GM19468 (cell line): ENCODE measurements at regions not wholly inside any gene's neighbourhood (a gene's known extent, or its start where the extent isn't known, plus 50 kb on each side); places are given as distances from the start of the nearest gene placed in this dataset.
A peak's percentile ranks its signal among the peaks of the same experiment; 100 is the strongest.

Experiments used
- ATAC-seq: cut with Tn5 transposase; IDR thresholded peaks from one replicate; pipeline ENCODE4 v1.9.1; 2021; ENCODE audit warnings: mild to moderate bottlenecking, moderate library complexity, moderate number of reproducible peaks; ENCODE audit not compliant: unreplicated experiment; ENCODE audit errors: extremely low read depth

GRCh38 chr3:107055181-107055942 is 321.9 kb upstream of the CCDC54 start:
- no peak for ATAC-seq

DNA sequence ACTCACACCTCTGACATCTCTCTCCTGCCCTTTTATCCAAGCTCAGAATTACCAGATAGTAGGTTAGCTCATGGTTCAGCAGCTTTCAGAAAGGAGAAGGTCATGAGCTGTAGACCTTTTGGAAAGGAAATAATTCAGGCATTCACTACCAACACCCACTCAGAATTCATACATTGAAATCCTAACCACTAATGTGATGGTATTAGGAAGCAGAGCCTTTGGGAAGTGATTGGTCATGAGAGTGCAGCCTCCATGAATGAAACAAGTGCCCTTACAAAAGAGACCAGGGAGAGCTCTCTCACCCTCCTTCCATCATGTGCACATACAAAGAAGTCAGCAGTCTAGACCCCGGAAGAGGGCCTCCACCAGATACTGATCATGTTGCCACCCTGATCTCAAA is 315.8 kb upstream of the CCDC54 start:
- no peak for ATAC-seq

DNA sequence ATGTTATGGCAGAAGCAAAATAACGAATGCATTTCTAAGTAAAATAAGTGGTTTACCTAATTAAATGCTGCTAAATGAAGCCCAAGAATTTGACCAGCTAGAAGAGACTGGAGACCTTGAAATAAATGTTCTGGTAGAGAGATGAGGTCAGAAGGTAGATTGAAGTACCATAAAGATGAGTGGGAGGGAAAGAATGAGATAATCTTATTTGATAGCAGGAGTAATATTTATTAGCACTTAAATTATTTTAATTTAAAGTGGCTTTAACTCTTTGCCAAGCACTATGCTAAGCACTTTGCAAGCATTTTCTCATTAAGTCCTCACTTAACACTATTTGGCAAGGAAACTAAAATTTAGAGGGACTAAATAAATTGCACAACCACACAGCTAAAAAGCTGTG is 314.9 kb upstream of the CCDC54 start:
- ATAC-seq, result no peak

- ATAC-seq, result no peak
Measured at GRCh38 chr3:107062787-107063186, 314.5 kb upstream of the CCDC54 start.

- ATAC-seq, result no peak
Measured at GRCh38 chr3:107063351-107063750, 313.9 kb upstream of the CCDC54 start.

DNA sequence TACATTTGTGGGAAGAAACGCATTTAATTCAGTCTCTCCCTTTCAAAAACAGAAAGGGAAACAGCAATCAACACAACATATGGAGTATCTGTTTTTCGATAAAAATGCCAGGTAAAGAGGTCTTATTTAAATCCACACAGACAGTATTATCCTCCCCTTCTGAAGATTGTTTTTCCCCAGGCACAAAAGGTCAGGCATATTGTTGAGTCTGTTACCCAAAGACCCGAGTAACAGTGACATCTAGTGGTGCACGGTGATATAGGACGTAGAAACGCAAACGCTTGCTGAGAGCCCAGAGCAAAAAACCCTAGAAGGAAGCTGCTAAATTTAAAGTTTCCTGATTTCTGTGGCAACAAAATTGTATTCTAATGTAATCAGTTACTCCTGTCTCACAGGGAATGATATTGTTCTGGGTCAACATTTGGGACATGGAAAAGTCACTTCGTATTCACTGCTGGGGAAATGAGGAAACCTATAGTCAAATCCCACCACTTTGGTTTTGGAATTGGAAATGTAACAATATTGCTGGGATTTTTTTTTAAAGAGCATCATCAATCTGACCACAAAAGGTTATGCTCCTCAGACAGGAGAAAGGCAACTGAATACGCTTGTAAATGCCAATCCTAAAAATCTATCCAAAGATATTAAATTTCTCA is 312.7 kb upstream of the CCDC54 start:
- peak; percentile 81 for ATAC-seq

DNA sequence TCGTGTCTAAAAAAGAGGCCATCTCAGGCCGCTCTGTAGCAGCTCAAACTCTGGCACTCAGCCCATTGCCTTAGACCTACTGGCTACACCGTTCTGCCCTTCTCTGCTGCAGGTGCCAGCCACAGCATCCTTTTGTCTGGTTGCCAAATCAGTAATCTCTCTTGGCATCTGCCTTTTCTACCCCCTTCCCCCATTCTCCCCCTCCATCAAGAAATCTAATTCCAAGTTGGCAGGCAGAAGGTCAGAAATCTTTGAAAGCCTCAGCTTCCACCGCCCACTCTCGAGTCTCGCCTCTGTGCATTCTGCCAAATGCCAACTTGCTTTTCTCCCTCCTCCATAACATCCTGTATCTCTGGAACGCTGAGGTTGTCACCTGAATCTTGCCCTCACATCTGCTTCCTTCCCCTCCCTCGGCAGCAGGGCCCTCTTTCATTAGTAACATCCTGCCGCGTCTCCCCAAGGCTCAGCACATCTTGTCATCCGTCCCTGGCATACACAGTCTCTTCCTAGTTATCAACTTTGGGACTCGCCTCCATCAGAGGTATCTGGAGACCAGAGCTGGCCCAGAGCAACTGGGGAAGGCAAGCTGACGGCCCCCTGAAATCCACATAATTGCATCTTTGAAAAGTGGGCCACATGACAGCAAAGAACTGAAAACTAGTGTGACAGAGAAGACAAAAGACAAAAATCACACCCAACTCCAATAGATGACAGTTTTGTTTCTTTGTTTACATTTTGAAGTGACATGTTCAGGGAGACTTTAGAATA is 312.0 kb upstream of the CCDC54 start:
- no peak for ATAC-seq

DNA sequence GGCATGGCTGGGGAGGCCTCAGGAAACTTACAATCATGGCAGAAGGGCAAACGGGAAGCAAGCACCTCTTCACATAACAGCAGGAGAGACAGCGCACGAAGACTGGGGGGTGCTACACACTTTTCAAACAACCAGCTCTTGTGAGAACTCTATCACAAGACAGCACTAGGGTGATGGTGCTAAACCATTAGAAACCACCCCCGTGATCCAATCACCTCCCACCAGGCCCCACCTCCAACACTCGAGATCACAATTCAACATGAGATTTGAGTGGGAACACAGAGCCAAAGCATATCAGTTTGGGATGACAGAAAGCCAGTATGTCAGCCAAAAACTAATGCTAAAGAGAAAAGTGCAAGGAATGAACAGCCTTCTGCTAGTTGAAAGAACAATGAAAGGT is 309.8 kb upstream of the CCDC54 start:
- ATAC-seq, result no peak

DNA sequence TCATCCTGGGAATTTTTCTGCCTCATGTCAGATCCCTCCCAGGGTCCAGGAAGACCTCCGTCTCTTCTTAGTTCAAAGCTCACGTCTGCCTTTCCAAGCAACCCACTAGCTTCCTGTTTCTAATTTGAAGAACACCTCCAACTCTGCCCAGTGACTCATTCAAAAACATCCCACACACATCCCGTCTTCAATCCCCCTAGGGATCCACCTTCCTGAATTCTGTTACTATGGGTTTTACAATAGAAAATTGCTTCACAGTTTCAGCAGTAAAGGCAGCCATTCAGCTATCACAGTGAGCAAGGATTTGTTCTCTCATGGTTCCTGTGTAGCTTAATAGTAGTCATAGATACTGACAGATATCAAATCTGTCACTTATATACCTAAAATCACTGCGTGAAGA is 308.3 kb upstream of the CCDC54 start:
- no peak for ATAC-seq

DNA sequence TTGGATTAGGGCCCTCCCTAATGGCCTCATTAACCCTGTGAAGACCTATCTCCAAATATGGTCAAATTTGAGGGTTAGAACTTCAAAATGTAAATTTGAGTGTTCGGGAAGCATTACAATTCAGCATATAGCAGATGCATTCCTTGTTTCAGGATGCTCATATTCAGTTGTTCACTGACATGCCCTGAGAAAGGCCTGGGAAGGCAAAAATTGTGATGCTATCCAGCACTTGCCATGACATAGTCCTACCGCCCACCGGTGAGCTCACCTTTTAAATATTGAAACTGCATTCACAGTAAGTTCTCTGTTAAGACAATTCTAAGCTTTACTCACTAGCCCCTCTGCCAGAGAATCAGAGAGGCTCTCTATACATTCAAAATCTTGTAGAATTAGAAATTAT is 300.3 kb upstream of the CCDC54 start:
- no peak for ATAC-seq

GRCh38 chr3:107077391-107077790 is 299.8 kb upstream of the CCDC54 start:
- no peak for ATAC-seq

DNA sequence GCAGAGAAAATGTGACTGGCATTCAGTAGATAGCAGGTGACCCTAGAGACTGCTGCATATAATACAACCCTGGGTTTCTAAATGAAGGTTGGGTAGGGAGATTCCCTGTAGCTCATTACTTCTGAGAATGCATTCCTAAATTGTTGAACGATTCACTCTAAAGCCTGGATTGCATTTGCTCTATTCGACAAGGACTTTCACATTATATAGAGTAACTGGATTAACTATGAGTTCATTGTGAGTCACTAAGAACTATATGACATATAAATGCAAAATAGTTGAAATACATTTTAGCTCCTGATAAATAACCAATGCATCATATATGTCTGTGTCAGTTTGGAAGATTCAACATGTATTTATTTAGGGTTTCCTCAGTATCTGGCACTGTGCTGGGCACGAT is 294.7 kb upstream of the CCDC54 start:
- ATAC-seq, result no peak

DNA sequence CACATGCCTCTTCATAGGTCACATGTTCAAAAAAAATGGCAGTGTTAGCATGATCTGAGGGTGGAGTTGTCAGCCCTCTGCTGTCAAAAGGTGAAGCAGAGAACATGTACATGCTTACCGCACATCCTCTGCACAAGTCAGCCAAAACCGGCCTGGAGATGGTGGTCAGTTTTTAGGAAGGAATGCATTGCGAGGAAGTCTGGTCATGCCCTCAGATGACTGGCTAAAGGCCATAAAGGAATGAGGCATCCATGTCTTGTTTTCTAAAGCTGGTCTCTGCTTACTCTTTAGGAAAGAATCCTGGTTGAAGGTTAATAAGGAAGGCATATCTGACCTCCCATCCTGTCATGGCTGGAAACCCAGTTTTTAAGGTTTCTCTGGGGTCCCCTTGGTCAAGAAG is 292.0 kb upstream of the CCDC54 start:
- ATAC-seq, result no peak

GRCh38 chr3:107092121-107092520 is 285.1 kb upstream of the CCDC54 start:
- no peak for ATAC-seq

- no peak for ATAC-seq
Measured at GRCh38 chr3:107098864-107099263, 278.4 kb upstream of the CCDC54 start.

GRCh38 chr3:107100137-107100536 is 277.1 kb upstream of the CCDC54 start:
- no peak for ATAC-seq

DNA sequence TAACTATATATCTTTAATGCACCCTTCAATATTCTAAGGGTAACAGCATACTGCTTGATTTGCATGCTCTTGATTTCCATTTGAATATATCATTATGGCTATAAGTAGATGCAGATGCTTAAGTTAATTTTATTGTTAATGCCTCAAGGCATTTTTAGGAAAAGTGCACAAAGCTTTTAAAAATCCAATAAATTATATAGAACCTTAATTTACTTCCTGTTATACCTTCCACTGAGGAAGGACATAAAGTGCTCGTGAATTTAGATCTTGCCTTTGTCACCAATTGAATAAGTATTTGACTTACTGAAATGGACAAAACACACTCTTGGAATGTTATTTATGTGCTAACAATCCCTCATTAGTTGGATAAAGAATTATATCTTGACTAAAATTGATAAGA is 276.7 kb upstream of the CCDC54 start:
- ATAC-seq, result no peak

GRCh38 chr3:107103786-107104185 is 273.5 kb upstream of the CCDC54 start:
- no peak for ATAC-seq

GRCh38 chr3:107106316-107106715 is 270.9 kb upstream of the CCDC54 start:
- ATAC-seq, result no peak

DNA sequence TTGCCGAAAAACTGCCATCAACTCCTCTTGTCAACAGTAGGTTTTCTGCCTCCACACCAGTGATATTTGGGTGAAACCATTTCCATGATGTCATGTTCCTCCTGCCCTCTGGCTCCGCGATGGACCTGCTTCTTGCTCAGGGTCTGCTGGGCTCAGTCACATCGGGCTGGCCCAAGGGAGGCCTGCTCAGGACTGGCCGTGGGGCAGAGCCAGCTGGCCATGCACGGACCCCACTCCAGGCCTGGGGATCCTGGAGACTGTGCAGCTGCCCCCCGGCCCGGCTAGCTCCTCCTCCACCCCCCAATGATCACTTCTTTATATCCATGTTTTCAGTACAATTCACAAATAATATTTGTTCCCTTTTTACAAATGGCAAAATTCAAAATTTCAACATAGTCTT is 270.3 kb upstream of the CCDC54 start:
- ATAC-seq, result no peak

DNA sequence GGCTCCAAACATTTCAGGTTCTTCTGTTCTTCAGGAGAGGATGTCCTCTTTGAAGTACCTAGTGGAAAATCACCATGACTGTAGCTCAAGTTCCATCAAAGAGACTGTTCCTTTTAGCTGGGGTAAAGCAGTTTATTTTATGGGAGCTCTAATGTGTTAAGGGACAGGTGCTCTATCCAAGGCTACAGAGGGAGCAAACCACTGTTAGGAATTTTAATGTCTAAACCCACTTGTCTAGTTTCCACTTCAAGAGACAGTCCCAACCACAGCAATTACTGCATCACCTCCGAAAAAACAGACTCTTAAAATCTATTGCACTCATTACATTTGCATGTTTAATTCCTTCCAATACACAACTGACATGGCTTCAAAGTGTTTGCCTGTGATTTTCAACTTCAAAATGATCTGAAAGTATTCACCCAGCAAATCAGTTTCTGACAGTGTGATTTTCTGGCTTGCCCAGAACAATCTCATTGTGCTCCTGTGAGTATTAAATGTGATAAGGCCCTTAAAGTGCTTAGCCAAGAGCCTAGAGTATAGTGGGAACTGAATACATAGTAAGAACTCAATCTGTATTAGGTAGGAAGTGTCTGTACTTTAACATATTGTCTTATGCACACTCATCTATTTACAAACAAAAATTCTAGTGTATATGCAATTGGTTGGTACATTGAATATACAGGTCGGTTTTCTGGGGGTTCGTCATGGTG is 266.5 kb upstream of the CCDC54 start:
- no peak for ATAC-seq
